Iris pigment epithelial cell (primary cell): ENCODE measurements at regions not wholly inside any gene's neighbourhood (a gene's known extent, or its start where the extent isn't known, plus 50 kb on each side); places are given as distances from the start of the nearest gene placed in this dataset.
"Not testable (repeated sequence)": the region's sequence is repeated elsewhere in the genome, so short reads cannot be mapped to it uniquely, and the experiment has no call there.

Experiments
- DNase-seq: peaks from one replicate; pipeline ENCODE4 v3.0.0-alpha.2; 2011; ENCODE audit warnings: low read depth

GRCh38 chr16:66057057-66057456 lies 309.4 kb upstream of the CDH5 start:
- DNase-seq, result no peak

- no peak for DNase-seq
These were observed 312.4 kb upstream of the CDH5 start for GRCh38 chr16:66054095-66054494.

GRCh38 chr16:66052745-66053144 lies 313.7 kb upstream of the CDH5 start:
- DNase-seq, result peak; percentile 16

GRCh38 chr16:66050991-66051390 lies 315.5 kb upstream of the CDH5 start:
- DNase-seq, result no peak

- no peak for DNase-seq
These were observed 316.6 kb upstream of the CDH5 start for GRCh38 chr16:66049865-66050264.

GRCh38 chr16:66045626-66046025 lies 320.9 kb upstream of the CDH5 start:
- peak; percentile 34 for DNase-seq

GRCh38 chr16:66044556-66044955 lies 321.9 kb upstream of the CDH5 start:
- DNase-seq, result no peak

- no peak for DNase-seq
These were observed 322.4 kb upstream of the CDH5 start for GRCh38 chr16:66044089-66044488.

GRCh38 chr16:66043326-66043725 lies 323.2 kb upstream of the CDH5 start:
- no peak for DNase-seq

GRCh38 chr16:66042341-66042740 lies 324.1 kb upstream of the CDH5 start:
- no peak for DNase-seq

GRCh38 chr16:66041907-66042306 lies 324.6 kb upstream of the CDH5 start:
- no peak for DNase-seq

- no peak for DNase-seq
These were observed 326.7 kb upstream of the CDH5 start for GRCh38 chr16:66039793-66040192.

- no peak for DNase-seq
These were observed 329.4 kb upstream of the CDH5 start for GRCh38 chr16:66036793-66037715.

- peak; percentile 12 for DNase-seq
These were observed 330.3 kb upstream of the CDH5 start for GRCh38 chr16:66036184-66036583.

- no peak for DNase-seq
These were observed 331.4 kb upstream of the CDH5 start for GRCh38 chr16:66035096-66035495.

GRCh38 chr16:66032841-66033240 lies 333.6 kb upstream of the CDH5 start:
- DNase-seq, result no peak

- peak; percentile 67 for DNase-seq
These were observed 336.5 kb upstream of the CDH5 start for GRCh38 chr16:66030036-66030435.

- DNase-seq, result peak; percentile 71
These were observed 337.8 kb upstream of the CDH5 start for GRCh38 chr16:66028510-66029216.

- no peak for DNase-seq
These were observed 339.6 kb upstream of the CDH5 start for GRCh38 chr16:66026787-66027330.

GRCh38 chr16:66026211-66026610 lies 340.3 kb upstream of the CDH5 start:
- DNase-seq, result peak; percentile 27

GRCh38 chr16:66025751-66026150 lies 340.7 kb upstream of the CDH5 start:
- no peak for DNase-seq

GRCh38 chr16:66024567-66024966 lies 341.9 kb upstream of the CDH5 start:
- DNase-seq, result not testable (repeated sequence)

GRCh38 chr16:66023481-66023880 lies 343.0 kb upstream of the CDH5 start:
- no peak for DNase-seq
